SK-N-SH (cell line): ENCODE measurements at regions not wholly inside any gene's neighbourhood (a gene's known extent, or its start where the extent isn't known, plus 50 kb on each side); places are given as distances from the start of the nearest gene placed in this dataset.

Experiments
- CTCF ChIA-PET: fragments of 300-600, 350-600 bp; formaldehyde crosslinking; extraction: SDS; loops from one replicate; lab custom pipeline; 2021; lab: Yijun Ruan, JAX
- POLR2A ChIA-PET: fragments of 350-600 bp; sonication (Branson Sonifier 250); formaldehyde crosslinking; extraction: SDS; loops from one replicate; lab custom pipeline; 2020; ENCODE audit warnings: antibody characterized with exemption, inconsistent platforms; lab: Yijun Ruan, JAX
- DNase-seq: peaks from one replicate; pipeline ENCODE4 v3.0.0; 2012
- H2AFZ ChIP-seq: fragments of 200-600 bp; sonication (generic); 2 replicates; pipeline ENCODE4 v1.8.1; 2016; ENCODE audit warnings: antibody characterized with exemption, mild to moderate bottlenecking, low read depth
- H3F3A ChIP-seq: fragments of 200-600 bp; sonication (generic); replicated peaks from 2 replicates; pipeline ENCODE3; 2016; ENCODE audit warnings: antibody characterized with exemption, mild to moderate bottlenecking; ENCODE audit not compliant: insufficient read depth
- H3K27ac ChIP-seq, 2 experiments: fragments of 200-500 bp in 1 of 2; fragments of 200-600 bp in 1 of 2; sonication (Bioruptor generic) in 1 of 2; sonication (generic), shearing (Covaris generic) in 1 of 2; 2 replicates each; pipeline versions ENCODE4 v1.5.1 to v1.6.1; 2014 to 2016; ENCODE audit warnings: low read depth in 2 of 2, inconsistent platforms in 1 of 2, low read length in 1 of 2, mild to moderate bottlenecking in 1 of 2, mixed read lengths in 1 of 2
- H3K27me3 ChIP-seq: fragments of 200-600 bp; sonication (generic), shearing (Covaris generic); 2 replicates; pipeline ENCODE4 v1.6.1; 2016; ENCODE audit warnings: mixed run types; ENCODE audit not compliant: insufficient read depth
- H3K36me3 ChIP-seq, 2 experiments: fragments of 200-500 bp in 1 of 2; fragments of 200-600 bp in 1 of 2; sonication (Bioruptor generic) in 1 of 2; sonication (generic) in 1 of 2; replicated peaks in 1 of 2; 2 replicates each; pipeline versions ENCODE3 to v1.5.1; 2014 to 2016; ENCODE audit warnings: low read length in 1 of 2, mild to moderate bottlenecking in 1 of 2; ENCODE audit not compliant: insufficient read depth in 2 of 2, control insufficient read depth in 1 of 2
- H3K4me1 ChIP-seq, 2 experiments: fragments of 200-500 bp in 1 of 2; fragments of 200-600 bp in 1 of 2; sonication (Bioruptor generic) in 1 of 2; sonication (generic), shearing (Covaris generic) in 1 of 2; 2 replicates each; pipeline versions ENCODE4 v1.5.1 to v1.6.1; 2014 to 2016; ENCODE audit warnings: low read depth in 1 of 2, low read length in 1 of 2, mixed run types in 1 of 2; ENCODE audit not compliant: insufficient read depth in 2 of 2, control insufficient read depth in 1 of 2
- H3K4me2 ChIP-seq: fragments of 200-600 bp; sonication (generic), shearing (Covaris generic); 2 replicates; pipeline ENCODE4 v1.6.1; 2017; ENCODE audit warnings: mixed run types
- H3K4me3 ChIP-seq, 2 experiments: fragments of 200-500 bp in 1 of 2; fragments of 200-600 bp in 1 of 2; sonication (Bioruptor generic) in 1 of 2; sonication (generic), shearing (Covaris generic) in 1 of 2; 2 replicates each; pipeline versions ENCODE4 v1.5.1 to v1.8.1; 2014 to 2016; ENCODE audit warnings: low read depth in 2 of 2, inconsistent platforms in 1 of 2, low read length in 1 of 2, mild to moderate bottlenecking in 1 of 2, mixed read lengths in 1 of 2, moderate library complexity in 1 of 2
- H3K79me2 ChIP-seq: fragments of 200-600 bp; sonication (generic); 2 replicates; pipeline ENCODE4 v1.8.1; 2017; ENCODE audit warnings: mild to moderate bottlenecking; ENCODE audit not compliant: insufficient read depth
- H3K9ac ChIP-seq: fragments of 200-600 bp; sonication (generic); 2 replicates; pipeline ENCODE4 v1.6.1; 2017; ENCODE audit warnings: mixed run types
- H3K9me2 ChIP-seq: fragments of 200-600 bp; sonication (generic); 2 replicates; pipeline ENCODE4 v1.6.1; 2017; ENCODE audit warnings: mixed run types
- H3K9me3 ChIP-seq: fragments of 200-600 bp; sonication (generic); 2 replicates; pipeline ENCODE4 v1.6.1; 2017; ENCODE audit warnings: mixed run types, mild to moderate bottlenecking, moderate library complexity
- H4K20me1 ChIP-seq: fragments of 200-600 bp; sonication (generic); 2 replicates; pipeline ENCODE4 v1.6.1; 2017; ENCODE audit warnings: mild to moderate bottlenecking, mixed run types; ENCODE audit not compliant: insufficient read depth
- JUND ChIP-seq: IDR thresholded peaks from 2 replicates; pipeline ENCODE4 v1.4.0; 2012
- MEF2A ChIP-seq: IDR thresholded peaks from 2 replicates; pipeline ENCODE4 v1.4.0; 2012; ENCODE audit warnings: low read depth, borderline replicate concordance
- NFIC ChIP-seq: IDR thresholded peaks from 2 replicates; pipeline ENCODE4 v1.4.0; 2012; ENCODE audit warnings: borderline replicate concordance
- PBX3 ChIP-seq: IDR thresholded peaks from 2 replicates; pipeline ENCODE4; 2012
- POLR2AphosphoS5 ChIP-seq: IDR thresholded peaks from 2 replicates; pipeline ENCODE4 v1.6.1; 2012; ENCODE audit warnings: low read depth, low read length
- RCOR1 ChIP-seq: fragments of 150-350 bp; IDR thresholded peaks from 2 replicates; pipeline ENCODE4 v1.6.1; 2017; ENCODE audit warnings: antibody characterized with exemption, low read length
- REST ChIP-seq: IDR thresholded peaks from 2 replicates; pipeline ENCODE4 v1.6.1; 2012; ENCODE audit warnings: mild to moderate bottlenecking, low read depth, low read length, moderate library complexity
- RFX5 ChIP-seq: IDR thresholded peaks from 2 replicates; pipeline ENCODE4 v1.6.1; 2012; ENCODE audit warnings: mild to moderate bottlenecking, improper control_type of control experiment, low read length
- RXRA ChIP-seq: IDR thresholded peaks from 2 replicates; pipeline ENCODE4 v1.4.0; 2012; ENCODE audit warnings: low read depth, mild to moderate bottlenecking, borderline replicate concordance
- SIN3A ChIP-seq: IDR thresholded peaks from 2 replicates; pipeline ENCODE4 v1.6.1; 2012; ENCODE audit warnings: low read depth, mild to moderate bottlenecking, low read length, moderate library complexity, borderline replicate concordance
- SMC3 ChIP-seq: IDR thresholded peaks from 2 replicates; pipeline ENCODE4 v1.6.1; 2012; ENCODE audit warnings: low read depth, low read length, improper control_type of control experiment
- TEAD4 ChIP-seq: IDR thresholded peaks from 2 replicates; pipeline ENCODE4 v1.4.0; 2012; ENCODE audit warnings: mild to moderate bottlenecking, borderline replicate concordance; ENCODE audit not compliant: insufficient read depth
- YY1 ChIP-seq: IDR thresholded peaks from 2 replicates; pipeline ENCODE4 v1.4.0; 2012; ENCODE audit warnings: low read depth, mild to moderate bottlenecking
- WGBS: methylation state at CpG from one replicate; pipeline ENCODE4 v1.1.6; 2017; ENCODE audit warnings: low lambda C conversion rate; 5-methylcytosine and 5-hydroxymethylcytosine counted together
- TF ChIP-seq, protein P1 (sequence below): IDR thresholded peaks from 2 replicates; pipeline ENCODE4 v1.4.0; 2012; ENCODE audit warnings: low read depth, borderline replicate concordance
- TF ChIP-seq, protein P2 (sequence below): fragments of 150-350 bp; IDR thresholded peaks from 2 replicates; pipeline ENCODE4 v1.6.1; 2016; ENCODE audit warnings: mild to moderate bottlenecking, low read depth, low read length

- H3K9me3 ChIP-seq = no peaks in the 10 kb centered on the region
- DNase-seq = no peak
- no peaks in the 10 kb centered on the region for H3F3A ChIP-seq
- H3K27ac ChIP-seq = no peak overlapping the region
- no peaks in the 10 kb centered on the region; a peak in 1 of 4 replicates for H3K4me1 ChIP-seq
- CTCF ChIA-PET = interaction anchor here (0.8 to 1.0 kb wide), 2 partner anchors 44 to 527 kb away, joined by 3 to 4 read pairs; no protein-coding TSS in a partner anchor
- H3K9ac ChIP-seq = no peak overlapping the region
- no peaks in the 10 kb centered on the region for H3K9me2 ChIP-seq
- H4K20me1 ChIP-seq = no peaks in the 10 kb centered on the region
- WGBS = 29% methylated on average over 2 of the region's 2 CpGs
- H3K27me3 ChIP-seq = no peaks in the 10 kb centered on the region
- H3K79me2 ChIP-seq = no peaks in the 10 kb centered on the region
- no peak overlapping the region for H3K4me2 ChIP-seq
- H3K4me3 ChIP-seq = no peak overlapping the region
- POLR2A ChIA-PET = no interaction called here
- no peaks in the 10 kb centered on the region for H3K36me3 ChIP-seq
- H2AFZ ChIP-seq = no peak overlapping the region
- TF ChIP-seq POLR2AphosphoS5 = no peak
- TF ChIP-seq JUND = no peak
- no peak for TF ChIP-seq REST
- TF ChIP-seq NFIC = no peak
- no peak for TF ChIP-seq RCOR1
- TF ChIP-seq SIN3A = no peak
- TF ChIP-seq YY1 = no peak
- TF ChIP-seq RFX5 = no peak
- no peak for TF ChIP-seq TEAD4
Measured at GRCh38 chr10:107232013-107232412, 67.5 kb upstream of the SORCS1 start.

DNA sequence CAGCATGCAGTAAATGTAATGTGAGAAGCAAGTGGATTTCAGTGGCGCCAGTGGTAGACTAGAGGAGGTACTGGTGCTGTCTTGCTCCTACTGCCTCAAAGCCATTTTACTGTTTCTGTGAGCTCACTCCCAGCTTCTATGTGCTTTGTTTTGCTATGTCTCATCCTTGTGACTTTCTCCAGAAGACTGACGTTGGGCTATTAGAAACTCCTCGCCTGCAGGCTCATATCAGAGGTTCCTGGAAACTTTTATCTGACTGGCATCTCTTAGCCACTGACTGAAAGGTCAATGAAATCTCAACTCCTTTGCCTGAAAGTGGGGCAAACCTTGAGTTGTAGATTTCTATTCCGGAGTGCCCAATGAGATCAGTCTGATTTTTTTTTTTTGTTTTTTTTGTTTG lies 66.4 kb upstream of the SORCS1 start:
- no peaks in the 10 kb centered on the region for H3K27me3 ChIP-seq
- H4K20me1 ChIP-seq = no peaks in the 10 kb centered on the region
- ChIA-PET CTCF (no interaction called here), POLR2A (no interaction called here)
- H3F3A ChIP-seq = no peaks in the 10 kb centered on the region
- H2AFZ ChIP-seq = no peak overlapping the region
- no peaks in the 10 kb centered on the region; a peak in 1 of 4 replicates for H3K4me1 ChIP-seq
- no peak overlapping the region for H3K4me3 ChIP-seq
- H3K4me2 ChIP-seq = no peak overlapping the region
- no peaks in the 10 kb centered on the region for H3K9me2 ChIP-seq
- peak; percentile 2 for DNase-seq
- H3K36me3 ChIP-seq = no peaks in the 10 kb centered on the region
- H3K79me2 ChIP-seq = no peaks in the 10 kb centered on the region
- no peak overlapping the region for H3K27ac ChIP-seq
- no peak overlapping the region for H3K9ac ChIP-seq
- 23% methylated on average over 4 of the region's 4 CpGs for WGBS
- H3K9me3 ChIP-seq = no peaks in the 10 kb centered on the region
- TF ChIP-seq RCOR1 (no peak), SMC3 (no peak), RFX5 (no peak), PBX3 (no peak), JUND (no peak), YY1 (no peak), SIN3A (no peak), RXRA (no peak), MEF2A (no peak), REST (no peak), POLR2AphosphoS5 (no peak)
- TF ChIP-seq, protein P1, sequence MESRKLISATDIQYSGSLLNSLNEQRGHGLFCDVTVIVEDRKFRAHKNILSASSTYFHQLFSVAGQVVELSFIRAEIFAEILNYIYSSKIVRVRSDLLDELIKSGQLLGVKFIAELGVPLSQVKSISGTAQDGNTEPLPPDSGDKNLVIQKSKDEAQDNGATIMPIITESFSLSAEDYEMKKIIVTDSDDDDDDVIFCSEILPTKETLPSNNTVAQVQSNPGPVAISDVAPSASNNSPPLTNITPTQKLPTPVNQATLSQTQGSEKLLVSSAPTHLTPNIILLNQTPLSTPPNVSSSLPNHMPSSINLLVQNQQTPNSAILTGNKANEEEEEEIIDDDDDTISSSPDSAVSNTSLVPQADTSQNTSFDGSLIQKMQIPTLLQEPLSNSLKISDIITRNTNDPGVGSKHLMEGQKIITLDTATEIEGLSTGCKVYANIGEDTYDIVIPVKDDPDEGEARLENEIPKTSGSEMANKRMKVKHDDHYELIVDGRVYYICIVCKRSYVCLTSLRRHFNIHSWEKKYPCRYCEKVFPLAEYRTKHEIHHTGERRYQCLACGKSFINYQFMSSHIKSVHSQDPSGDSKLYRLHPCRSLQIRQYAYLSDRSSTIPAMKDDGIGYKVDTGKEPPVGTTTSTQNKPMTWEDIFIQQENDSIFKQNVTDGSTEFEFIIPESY = no peak
- TF ChIP-seq, protein P2, sequence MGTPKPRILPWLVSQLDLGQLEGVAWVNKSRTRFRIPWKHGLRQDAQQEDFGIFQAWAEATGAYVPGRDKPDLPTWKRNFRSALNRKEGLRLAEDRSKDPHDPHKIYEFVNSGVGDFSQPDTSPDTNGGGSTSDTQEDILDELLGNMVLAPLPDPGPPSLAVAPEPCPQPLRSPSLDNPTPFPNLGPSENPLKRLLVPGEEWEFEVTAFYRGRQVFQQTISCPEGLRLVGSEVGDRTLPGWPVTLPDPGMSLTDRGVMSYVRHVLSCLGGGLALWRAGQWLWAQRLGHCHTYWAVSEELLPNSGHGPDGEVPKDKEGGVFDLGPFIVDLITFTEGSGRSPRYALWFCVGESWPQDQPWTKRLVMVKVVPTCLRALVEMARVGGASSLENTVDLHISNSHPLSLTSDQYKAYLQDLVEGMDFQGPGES = no peak
